Suprapubic skin (tissue), 4 donors: ENCODE measurements at regions not wholly inside any gene's neighbourhood (a gene's known extent, or its start where the extent isn't known, plus 50 kb on each side); places are given as distances from the start of the nearest gene placed in this dataset.
A peak's percentile ranks its signal among the peaks of the same experiment; 100 is the strongest.

Source experiments
- DNase-seq, 2 donors: peaks; one replicate each; pipeline ENCODE4 v3.0.0-alpha.2; 2019; ENCODE audit warnings: low spot score in 2 of 2
- H3K27ac ChIP-seq: fragments of 200-600 bp; sonication (generic); one replicate; pipeline ENCODE4 v1.5.1; 2019
- H3K27me3 ChIP-seq: fragments of 200-600 bp; sonication (generic); one replicate; pipeline ENCODE4 v1.5.1; 2019
- H3K36me3 ChIP-seq: fragments of 200-600 bp; sonication (generic); one replicate; pipeline ENCODE4 v1.5.1; 2019
- H3K4me1 ChIP-seq: fragments of 200-600 bp; sonication (generic); one replicate; pipeline ENCODE4 v1.5.1; 2019
- H3K4me3 ChIP-seq: fragments of 200-600 bp; sonication (generic); one replicate; pipeline ENCODE4 v1.5.1; 2019; ENCODE audit warnings: mild to moderate bottlenecking
- H3K9me3 ChIP-seq: fragments of 200-600 bp; sonication (generic); one replicate; pipeline ENCODE4 v1.5.1; 2019
- EP300 ChIP-seq: sonication (generic); formaldehyde crosslinking; IDR thresholded peaks from one replicate; pipeline ENCODE4 v1.6.1; 2017; ENCODE audit warnings: antibody characterized with exemption
- POLR2A ChIP-seq, 2 donors: fragments of 450-650 bp; IDR thresholded peaks; one replicate each; pipeline ENCODE4 v1.6.1; 2017; ENCODE audit warnings: antibody characterized with exemption in 2 of 2, mild to moderate bottlenecking in 2 of 2, moderate library complexity in 2 of 2
- POLR2AphosphoS5 ChIP-seq, 3 donors: sonication (generic); formaldehyde crosslinking; IDR thresholded peaks; one replicate each; pipeline ENCODE4 v1.6.1; 2017; ENCODE audit warnings: antibody characterized with exemption in 3 of 3
- WGBS: methylation state at CpG from one replicate; pipeline ENCODE4 v1.1.5; 2018; 5-methylcytosine and 5-hydroxymethylcytosine counted together
- TF ChIP-seq, protein P1 (sequence below), 2 donors: fragments of 200-600 bp in 1 of 2; fragments of 450-650 bp in 1 of 2; sonication (generic) in 1 of 2; IDR thresholded peaks; one replicate each; pipeline ENCODE4 v1.5.1; 2016 to 2019; ENCODE audit warnings: antibody characterized with exemption in 2 of 2, mild to moderate bottlenecking in 1 of 2, moderate library complexity in 1 of 2

DNA sequence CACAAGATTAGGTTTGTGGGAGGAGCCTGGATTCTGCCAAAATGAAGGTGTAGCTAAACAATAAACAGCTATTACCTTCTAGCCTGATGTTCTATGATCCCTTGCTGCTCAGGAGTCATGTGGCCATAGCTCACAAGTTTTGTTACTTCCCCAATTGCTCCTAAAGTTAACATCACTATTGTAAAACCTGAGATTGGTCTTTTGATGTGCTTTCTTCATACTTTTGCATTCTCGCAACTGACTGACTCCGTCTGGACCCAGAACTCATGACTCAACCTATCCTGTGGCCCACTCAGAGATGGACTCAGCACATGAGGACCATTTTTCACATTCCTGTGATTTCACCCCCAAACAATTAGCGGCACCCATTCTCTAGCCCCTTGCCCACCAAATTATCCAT lies 69.1 kb downstream of the PTGS2 start:
- Histone ChIP-seq H3K27ac (no peak overlapping the region), H3K9me3 (no peaks in the 10 kb centered on the region), H3K4me3 (no peak overlapping the region), H3K4me1 (no peaks in the 10 kb centered on the region), H3K27me3 (no peaks in the 10 kb centered on the region), H3K36me3 (no peaks in the 10 kb centered on the region)
- WGBS, result 92% methylated on average over 3 of the region's 3 CpGs
- DNase-seq, result no peak
- TF ChIP-seq POLR2AphosphoS5 (IDR thresholded peaks at IDR 0.05) (no peak), EP300 (no peak), POLR2A (IDR thresholded peaks at IDR 0.05) (no peak)
- TF ChIP-seq, protein P1, sequence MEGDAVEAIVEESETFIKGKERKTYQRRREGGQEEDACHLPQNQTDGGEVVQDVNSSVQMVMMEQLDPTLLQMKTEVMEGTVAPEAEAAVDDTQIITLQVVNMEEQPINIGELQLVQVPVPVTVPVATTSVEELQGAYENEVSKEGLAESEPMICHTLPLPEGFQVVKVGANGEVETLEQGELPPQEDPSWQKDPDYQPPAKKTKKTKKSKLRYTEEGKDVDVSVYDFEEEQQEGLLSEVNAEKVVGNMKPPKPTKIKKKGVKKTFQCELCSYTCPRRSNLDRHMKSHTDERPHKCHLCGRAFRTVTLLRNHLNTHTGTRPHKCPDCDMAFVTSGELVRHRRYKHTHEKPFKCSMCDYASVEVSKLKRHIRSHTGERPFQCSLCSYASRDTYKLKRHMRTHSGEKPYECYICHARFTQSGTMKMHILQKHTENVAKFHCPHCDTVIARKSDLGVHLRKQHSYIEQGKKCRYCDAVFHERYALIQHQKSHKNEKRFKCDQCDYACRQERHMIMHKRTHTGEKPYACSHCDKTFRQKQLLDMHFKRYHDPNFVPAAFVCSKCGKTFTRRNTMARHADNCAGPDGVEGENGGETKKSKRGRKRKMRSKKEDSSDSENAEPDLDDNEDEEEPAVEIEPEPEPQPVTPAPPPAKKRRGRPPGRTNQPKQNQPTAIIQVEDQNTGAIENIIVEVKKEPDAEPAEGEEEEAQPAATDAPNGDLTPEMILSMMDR (IDR thresholded peaks at IDR 0.05), result no peak

DNA sequence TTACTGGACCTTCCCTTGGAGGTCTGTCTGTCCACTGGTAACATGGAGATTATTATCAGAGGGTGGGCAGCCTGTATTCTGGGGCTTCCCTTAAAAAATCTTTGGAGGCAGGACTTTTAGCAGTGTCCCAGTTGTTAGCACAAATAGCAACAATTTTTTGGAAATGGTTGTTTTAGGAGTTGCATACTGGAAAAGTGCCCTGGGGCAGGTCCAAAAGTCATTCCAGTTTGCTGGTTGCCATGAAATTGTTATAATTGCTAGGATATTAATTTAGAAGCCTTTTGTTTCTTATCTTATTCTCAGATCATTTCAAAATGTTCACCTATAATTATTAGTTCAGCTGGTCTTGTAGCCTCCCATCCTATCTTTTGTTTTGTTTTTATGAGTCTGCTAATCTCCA lies 71.0 kb downstream of the PTGS2 start:
- no peaks in the 10 kb centered on the region for H3K36me3 ChIP-seq
- H3K4me1 ChIP-seq, result no peaks in the 10 kb centered on the region
- H3K4me3 ChIP-seq, result no peak overlapping the region
- H3K27me3 ChIP-seq, result no peaks in the 10 kb centered on the region
- no peak for DNase-seq
- no peak for TF ChIP-seq EP300
- no peak overlapping the region for H3K27ac ChIP-seq
- H3K9me3 ChIP-seq, result no peaks in the 10 kb centered on the region

DNA sequence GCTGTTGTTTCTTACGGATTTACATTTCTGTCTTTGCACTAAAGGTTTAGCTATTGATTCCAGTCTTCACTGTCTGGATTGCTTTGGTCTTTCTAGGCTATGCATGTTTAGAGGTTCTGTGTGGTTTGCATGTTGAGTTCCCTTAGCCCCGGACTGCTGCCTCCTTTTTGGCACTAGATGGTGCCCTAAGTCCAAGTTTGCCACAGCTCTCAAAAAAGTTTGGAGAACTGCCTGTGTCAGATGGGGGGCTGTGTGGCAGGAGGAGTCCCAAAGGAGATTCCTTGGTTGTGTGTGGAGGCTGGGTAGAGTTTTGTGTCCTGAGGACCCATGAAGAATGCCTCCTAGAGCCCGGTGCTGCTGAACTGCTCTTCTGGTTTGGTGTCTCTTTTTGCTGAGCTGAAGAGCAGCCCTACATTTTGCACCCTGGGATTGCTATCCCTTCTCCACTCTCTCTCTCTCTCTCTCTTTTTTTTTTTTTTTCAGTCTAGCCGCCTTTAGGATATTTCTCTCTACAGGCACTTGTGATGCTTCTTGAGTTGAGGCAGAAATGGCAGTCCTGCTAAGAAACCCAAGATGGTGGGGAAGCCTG lies 74.4 kb downstream of the PTGS2 start:
- WGBS, result 39% methylated on average over 4 of the region's 4 CpGs
- Histone ChIP-seq H3K27ac (no peak overlapping the region), H3K27me3 (no peaks in the 10 kb centered on the region), H3K36me3 (no peaks in the 10 kb centered on the region), H3K4me3 (no peak overlapping the region), H3K4me1 (no peaks in the 10 kb centered on the region), H3K9me3 (no peaks in the 10 kb centered on the region)
- TF ChIP-seq, protein P1 (IDR thresholded peaks at IDR 0.05), result peak; percentile 30 to 55
- no peak for TF ChIP-seq POLR2A (IDR thresholded peaks at IDR 0.05)
- no peak for DNase-seq

DNA sequence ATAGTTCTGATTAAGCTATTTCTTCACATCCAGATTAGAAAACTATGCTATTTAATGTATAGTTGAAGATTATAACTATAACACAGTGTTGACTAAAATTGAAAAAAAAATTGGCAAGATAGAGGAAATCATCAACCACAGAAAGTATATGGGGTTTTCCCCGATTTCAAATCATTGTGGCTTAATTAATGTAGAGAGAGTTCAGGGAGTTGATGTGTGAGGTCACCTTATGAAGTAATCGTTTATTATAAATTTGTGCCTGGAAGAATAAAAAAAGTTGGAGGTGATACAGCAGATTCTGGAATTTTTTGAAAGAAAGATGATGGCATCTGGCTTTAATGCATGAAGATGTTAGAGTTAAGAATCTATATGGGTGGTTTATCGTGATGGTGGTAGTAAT lies 84.3 kb downstream of the PTGS2 start:
- WGBS, result 30% methylated on average over 3 of the region's 3 CpGs
- no peak overlapping the region for H3K4me3 ChIP-seq
- no peaks in the 10 kb centered on the region for H3K4me1 ChIP-seq
- H3K9me3 ChIP-seq, result no peaks in the 10 kb centered on the region
- H3K36me3 ChIP-seq, result no peaks in the 10 kb centered on the region
- no peak overlapping the region for H3K27ac ChIP-seq
- TF ChIP-seq, protein P1 (IDR thresholded peaks at IDR 0.05), result no peak
- no peak for TF ChIP-seq POLR2AphosphoS5 (IDR thresholded peaks at IDR 0.05)
- no peak for TF ChIP-seq POLR2A (IDR thresholded peaks at IDR 0.05)
- TF ChIP-seq EP300, result no peak
- no peak for DNase-seq
- no peaks in the 10 kb centered on the region for H3K27me3 ChIP-seq

DNA sequence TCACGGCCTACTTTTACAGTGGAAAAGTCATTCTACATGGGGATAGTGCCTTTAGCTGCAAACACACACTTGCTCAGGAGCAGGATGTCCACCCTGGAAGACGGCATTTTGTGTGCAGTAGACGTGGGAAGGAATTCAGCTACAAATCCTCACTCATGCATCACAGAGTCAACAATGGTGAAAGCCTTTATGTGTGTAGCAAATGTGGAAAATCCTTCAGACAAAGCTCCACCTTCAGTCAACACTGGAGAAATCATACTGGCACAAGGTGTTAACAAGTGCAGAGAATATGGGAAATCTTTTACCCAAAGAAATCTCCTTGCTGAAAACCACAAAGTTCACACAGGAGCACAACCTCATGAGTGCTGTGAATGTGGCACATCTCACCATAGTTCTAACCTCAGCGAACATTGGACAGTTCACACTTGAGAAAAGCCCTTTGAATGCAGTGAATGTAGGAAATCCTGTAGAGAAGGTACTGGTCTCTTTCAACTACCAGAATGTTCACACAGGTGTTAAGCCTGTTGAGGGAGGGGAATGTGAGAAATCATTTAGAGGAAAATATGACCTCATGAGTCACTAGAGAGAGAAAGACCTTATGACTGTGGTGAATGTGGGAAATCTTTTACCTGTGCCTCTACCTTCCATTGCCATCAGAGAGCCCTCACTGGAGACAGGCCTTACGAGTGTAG lies 101.8 kb downstream of the PTGS2 start:
- WGBS, result 78% methylated on average over 5 of the region's 5 CpGs
- no peak overlapping the region for H3K27ac ChIP-seq
- H3K9me3 ChIP-seq, result peaks cover 2% of the 10 kb centered on the region
- H3K4me3 ChIP-seq, result no peak overlapping the region
- H3K4me1 ChIP-seq, result no peaks in the 10 kb centered on the region
- no peaks in the 10 kb centered on the region for H3K36me3 ChIP-seq
- no peak for DNase-seq
- H3K27me3 ChIP-seq, result no peaks in the 10 kb centered on the region
- TF ChIP-seq POLR2A (IDR thresholded peaks at IDR 0.05) (no peak), EP300 (no peak), POLR2AphosphoS5 (IDR thresholded peaks at IDR 0.05) (no peak)
- TF ChIP-seq, protein P1 (IDR thresholded peaks at IDR 0.05), result no peak

DNA sequence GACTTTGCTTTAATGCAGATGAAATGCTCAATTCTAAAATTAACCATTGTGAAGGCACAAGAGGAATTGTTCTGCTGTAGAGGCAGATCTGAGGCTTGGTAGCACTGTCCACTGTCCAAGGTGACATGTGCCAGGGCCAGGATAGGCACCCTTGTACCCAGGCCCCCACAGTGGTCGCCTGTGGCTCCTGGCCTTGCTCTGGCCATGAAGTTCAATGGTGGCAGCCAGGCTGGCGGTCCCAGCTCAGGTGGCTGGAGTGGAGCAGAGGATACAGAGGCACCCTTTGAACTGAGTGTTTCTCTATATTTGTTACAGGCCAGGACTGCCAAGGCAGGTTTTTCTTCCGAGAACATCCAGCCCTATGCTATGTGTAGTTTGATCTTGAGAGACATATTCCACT lies 102.6 kb downstream of the PTGS2 start:
- no peak overlapping the region for H3K27ac ChIP-seq
- H3K36me3 ChIP-seq, result no peaks in the 10 kb centered on the region
- no peaks in the 10 kb centered on the region for H3K4me1 ChIP-seq
- H3K9me3 ChIP-seq, result no peaks in the 10 kb centered on the region
- H3K4me3 ChIP-seq, result no peak overlapping the region
- no peak for TF ChIP-seq POLR2A (IDR thresholded peaks at IDR 0.05)
- WGBS, result 79% methylated on average over 2 of the region's 3 CpGs
- DNase-seq, result no peak
- H3K27me3 ChIP-seq, result no peaks in the 10 kb centered on the region
